Testis (tissue), 2 donors: ENCODE measurements at regions not wholly inside any gene's neighbourhood (a gene's known extent, or its start where the extent isn't known, plus 50 kb on each side); places are given as distances from the start of the nearest gene placed in this dataset.

ENCODE experiments used
- DNase-seq: peaks from one replicate; pipeline ENCODE4 v3.0.0-alpha.2; 2019
- H3K27ac ChIP-seq, 2 donors: fragments of 200-600 bp; sonication (generic); one replicate each; pipeline ENCODE4 v1.5.1; 2019
- H3K27me3 ChIP-seq: fragments of 200-600 bp; sonication (generic); one replicate; pipeline ENCODE4 v1.5.1; 2019
- H3K36me3 ChIP-seq: fragments of 200-600 bp; sonication (generic); one replicate; pipeline ENCODE4 v1.5.1; 2017; ENCODE audit warnings: low read depth; ENCODE audit errors: missing control alignments
- H3K4me1 ChIP-seq: fragments of 200-600 bp; sonication (generic); one replicate; pipeline ENCODE4 v1.5.1; 2019
- H3K4me3 ChIP-seq, 2 donors: fragments of 200-600 bp; sonication (generic); one replicate each; pipeline ENCODE4 v1.5.1; 2017 to 2019
- H3K9me3 ChIP-seq: fragments of 200-600 bp; sonication (generic); one replicate; pipeline ENCODE4 v1.5.1; 2017
- CTCF ChIP-seq, 3 experiments: fragments of 450-650 bp in 2 of 3; fragments of 200-600 bp in 1 of 3; sonication (generic) in 1 of 3; IDR thresholded peaks; one replicate each; pipeline ENCODE4 v1.5.1; 2016 to 2019; ENCODE audit warnings: antibody characterized with exemption in 3 of 3, mild to moderate bottlenecking in 2 of 3, moderate library complexity in 1 of 3
- POLR2A ChIP-seq: fragments of 450-650 bp; IDR thresholded peaks from one replicate; pipeline ENCODE4 v1.6.1; 2017; ENCODE audit warnings: antibody characterized with exemption, mild to moderate bottlenecking, moderate library complexity
- WGBS, 2 donors: methylation state at CpG; one replicate each; pipeline ENCODE4 v1.1.5; 2018; 5-methylcytosine and 5-hydroxymethylcytosine counted together
- intact Hi-C: fragments of 100-400 bp; cut with DNase I; formaldehyde crosslinking; loops from one replicate; pipeline ENCODE4 v1.15.1; 2023; ENCODE audit warnings: low total_unique reads

- H3K36me3 ChIP-seq = no peaks in the 10 kb centered on the region
- no peak overlapping the region for H3K4me3 ChIP-seq
- H3K27me3 ChIP-seq = no peaks in the 10 kb centered on the region
- DNase-seq = no peak
- intact Hi-C loops = no loop called here
- TF ChIP-seq POLR2A (no peak), CTCF (IDR thresholded peaks at IDR 0.05) (no peak)
- H3K27ac ChIP-seq = no peak overlapping the region
- no peaks in the 10 kb centered on the region for H3K4me1 ChIP-seq
- H3K9me3 ChIP-seq = no peaks in the 10 kb centered on the region
Measured at GRCh38 chr4:136939781-136940180, 592.5 kb downstream of the PCDH18 start.

DNA sequence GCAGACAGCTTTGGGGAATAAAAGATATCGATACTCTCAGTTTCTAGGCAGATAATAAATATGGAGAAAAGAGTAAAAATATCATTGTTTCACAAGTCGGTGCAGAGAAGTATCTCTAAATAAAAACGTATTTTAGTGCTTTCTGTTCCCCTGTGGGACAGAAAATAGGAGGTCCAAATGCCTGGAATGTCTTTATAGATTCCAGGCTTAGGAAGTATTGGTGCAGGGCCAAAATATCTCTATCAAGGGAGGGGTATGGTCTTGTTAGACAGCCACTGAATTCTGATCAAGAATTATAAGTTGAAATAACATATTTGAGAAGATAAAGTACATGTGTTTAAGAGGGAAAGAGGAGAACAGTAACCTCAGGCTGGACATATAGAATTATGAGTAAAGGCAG, 596.4 kb downstream of the PCDH18 start:
- intact Hi-C loops = no loop called here
- TF ChIP-seq CTCF (IDR thresholded peaks at IDR 0.05) = no peak
- no peak for TF ChIP-seq POLR2A
- no peak for DNase-seq
- Histone ChIP-seq H3K36me3 (no peaks in the 10 kb centered on the region), H3K27ac (no peak overlapping the region), H3K4me1 (no peaks in the 10 kb centered on the region), H3K9me3 (no peaks in the 10 kb centered on the region), H3K4me3 (no peak overlapping the region), H3K27me3 (no peaks in the 10 kb centered on the region)
- WGBS, 2 donors = 45 to 56% methylated on average over 3 of the region's 3 CpGs

- 93 to 98% methylated on average over 1 of the region's 1 CpG for WGBS, 2 donors
- DNase-seq = no peak
- no peak overlapping the region for H3K27ac ChIP-seq
- H3K9me3 ChIP-seq = no peaks in the 10 kb centered on the region
- no peaks in the 10 kb centered on the region for H3K36me3 ChIP-seq
- intact Hi-C loops = no loop called here
- H3K4me1 ChIP-seq = no peaks in the 10 kb centered on the region
- H3K4me3 ChIP-seq = no peak overlapping the region
- no peaks in the 10 kb centered on the region for H3K27me3 ChIP-seq
- TF ChIP-seq CTCF (IDR thresholded peaks at IDR 0.05) (no peak), POLR2A (no peak)
Measured at GRCh38 chr4:136935305-136935704, 597.0 kb downstream of the PCDH18 start.

DNA sequence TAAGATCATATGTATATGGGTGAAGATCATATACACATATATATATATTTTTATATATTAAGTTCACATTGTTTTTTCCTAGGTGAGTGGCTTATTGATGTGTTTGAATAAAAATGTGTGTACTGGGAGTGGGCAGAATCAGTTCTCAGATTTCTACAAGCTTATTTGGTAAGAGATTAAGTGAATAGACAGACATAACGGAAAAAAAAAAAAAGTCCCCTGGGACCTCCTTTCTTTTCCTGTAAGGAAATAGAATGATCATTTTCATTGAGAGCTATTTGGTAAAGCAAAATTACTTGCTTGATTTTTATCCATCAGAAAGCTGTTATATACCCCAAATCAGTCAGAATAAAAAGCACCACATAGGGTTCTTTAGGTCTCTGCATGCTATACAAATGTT, 597.7 kb downstream of the PCDH18 start:
- 46 to 61% methylated on average over 1 of the region's 1 CpG for WGBS, 2 donors
- no peaks in the 10 kb centered on the region for H3K27me3 ChIP-seq
- no peaks in the 10 kb centered on the region for H3K9me3 ChIP-seq
- no peaks in the 10 kb centered on the region for H3K36me3 ChIP-seq
- TF ChIP-seq CTCF (IDR thresholded peaks at IDR 0.05) = no peak
- TF ChIP-seq POLR2A = no peak
- H3K4me1 ChIP-seq = no peaks in the 10 kb centered on the region
- intact Hi-C loops = no loop called here
- no peak overlapping the region for H3K4me3 ChIP-seq
- no peak overlapping the region for H3K27ac ChIP-seq
- DNase-seq = no peak

GRCh38 chr4:136931781-136932180, 600.5 kb downstream of the PCDH18 start:
- H3K4me1 ChIP-seq = no peaks in the 10 kb centered on the region
- H3K4me3 ChIP-seq = no peak overlapping the region
- intact Hi-C loops = no loop called here
- no peaks in the 10 kb centered on the region for H3K36me3 ChIP-seq
- TF ChIP-seq POLR2A = no peak
- TF ChIP-seq CTCF (IDR thresholded peaks at IDR 0.05) = no peak
- no peaks in the 10 kb centered on the region for H3K9me3 ChIP-seq
- no peaks in the 10 kb centered on the region for H3K27me3 ChIP-seq
- DNase-seq = no peak
- 56 to 57% methylated on average over 2 of the region's 2 CpGs for WGBS, 2 donors
- H3K27ac ChIP-seq = no peak overlapping the region
